GM12872 (cell line): ENCODE measurements at regions not wholly inside any gene's neighbourhood (a gene's known extent, or its start where the extent isn't known, plus 50 kb on each side); places are given as distances from the start of the nearest gene placed in this dataset.

Source experiments
- CTCF ChIP-seq: IDR thresholded peaks from 3 replicates; pipeline ENCODE4 v1.5.1; 2011; ENCODE audit warnings: low read depth, mild to moderate bottlenecking, low read length, moderate library complexity; ENCODE audit not compliant: insufficient read depth

- TF ChIP-seq CTCF, result no peak
Observed at GRCh38 chr17:14756479-14756878, 455.6 kb downstream of the HS3ST3B1 start.

- no peak for TF ChIP-seq CTCF
Observed at GRCh38 chr17:14755002-14755401, 454.1 kb downstream of the HS3ST3B1 start.

GRCh38 chr17:14753383-14753782 is 452.5 kb downstream of the HS3ST3B1 start:
- no peak for TF ChIP-seq CTCF

GRCh38 chr17:14752011-14752410 is 451.1 kb downstream of the HS3ST3B1 start:
- no peak for TF ChIP-seq CTCF

GRCh38 chr17:14750866-14751265 is 450.0 kb downstream of the HS3ST3B1 start:
- no peak for TF ChIP-seq CTCF

- no peak for TF ChIP-seq CTCF
Observed at GRCh38 chr17:14749269-14749668, 448.4 kb downstream of the HS3ST3B1 start.

GRCh38 chr17:14748036-14748710 is 447.3 kb downstream of the HS3ST3B1 start:
- TF ChIP-seq CTCF, result no peak
